PC-3 (cell line): ENCODE measurements at regions not wholly inside any gene's neighbourhood (a gene's known extent, or its start where the extent isn't known, plus 50 kb on each side); places are given as distances from the start of the nearest gene placed in this dataset.

ENCODE experiments used
- ATAC-seq: fragments of 200-7000 bp; cut with Tn5 transposase; 2 replicates; pipeline ENCODE4 v1.9.1; 2020; ENCODE audit warnings: mild to moderate bottlenecking, moderate library complexity
- BruUV-seq: library from RNA; stranded (reverse); fragments of 400-500 nt; replicated peaks from 2 replicates; lab custom pipeline; 2021; lab: Mats Ljungman, UMichigan
- CTCF ChIA-PET: fragments of 300-600 bp; sonication (Branson Sonifier 250); formaldehyde crosslinking; loops from one replicate; lab custom pipeline; 2022; ENCODE audit warnings: antibody characterized with exemption; lab: Charles Lee
- POLR2A ChIA-PET: fragments of 300-600 bp; sonication (Branson Sonifier 250); formaldehyde crosslinking; loops from one replicate; lab custom pipeline; 2022; ENCODE audit warnings: antibody characterized with exemption; ENCODE audit not compliant: unreplicated experiment; lab: Charles Lee
- DNase-seq: peaks from one replicate; pipeline ENCODE4 v3.0.0-alpha.2; 2015
- H2AFZ ChIP-seq: fragments of 300-600 bp; sonication (generic); 2 replicates; pipeline ENCODE4 v1.6.0; 2016; ENCODE audit warnings: antibody characterized with exemption, low read length
- H3F3A ChIP-seq: fragments of 300-600 bp; sonication (generic); one replicate; pipeline ENCODE4 v1.6.0; 2017; ENCODE audit warnings: antibody characterized with exemption, low read length, control low read depth, mild to moderate bottlenecking; ENCODE audit not compliant: unreplicated experiment
- H3K27ac ChIP-seq: fragments of 300-600 bp; sonication (generic); 2 replicates; pipeline ENCODE4 v1.5.1; 2016; ENCODE audit warnings: mild to moderate bottlenecking, low read length
- H3K27me3 ChIP-seq: fragments of 300-600 bp; sonication (generic); 2 replicates; pipeline ENCODE4 v1.6.1; 2016; ENCODE audit warnings: low read length, mixed read lengths
- H3K36me3 ChIP-seq: fragments of 300-600 bp; sonication (generic); 2 replicates; pipeline ENCODE4 v1.6.1; 2016; ENCODE audit warnings: low read depth, mixed run types, low read length, mixed read lengths
- H3K4me1 ChIP-seq: fragments of 300-600 bp; sonication (generic); 2 replicates; pipeline ENCODE4 v1.5.1; 2016; ENCODE audit warnings: low read length; ENCODE audit not compliant: insufficient read depth
- H3K4me2 ChIP-seq: fragments of 300-600 bp; sonication (generic); 2 replicates; pipeline ENCODE4 v1.6.0; 2016; ENCODE audit warnings: low read length
- H3K4me3 ChIP-seq: fragments of 300-600 bp; sonication (generic); 2 replicates; pipeline ENCODE4 v1.5.1; 2016; ENCODE audit warnings: mild to moderate bottlenecking, low read length, mixed read lengths
- H3K79me2 ChIP-seq: fragments of 300-600 bp; sonication (generic); 2 replicates; pipeline ENCODE4 v1.6.1; 2017; ENCODE audit warnings: low read length, mixed read lengths
- H3K9ac ChIP-seq: fragments of 300-600 bp; sonication (generic); 2 replicates; pipeline ENCODE4 v1.6.0; 2016; ENCODE audit warnings: mild to moderate bottlenecking, low read length
- H3K9me2 ChIP-seq: fragments of 300-600 bp; sonication (generic); replicated peaks from 2 replicates; pipeline ENCODE4 v1.6.1; 2016; ENCODE audit warnings: mixed run types, low read length, mixed read lengths
- H3K9me3 ChIP-seq: fragments of 300-600 bp; sonication (generic); 2 replicates; pipeline ENCODE4 v1.6.1; 2016; ENCODE audit warnings: low read length, mixed read lengths
- H4K20me1 ChIP-seq: fragments of 300-600 bp; sonication (generic); 2 replicates; pipeline ENCODE4 v1.6.1; 2016; ENCODE audit warnings: low read length, mixed read lengths
- CTCF ChIP-seq: fragments of 300-600 bp; sonication (generic); conservative IDR thresholded peaks from 2 replicates; pipeline ENCODE4 v1.5.1; 2017; ENCODE audit warnings: antibody characterized with exemption, low read depth, mild to moderate bottlenecking, low read length
- EZH2 ChIP-seq: fragments of 300-600 bp; sonication (generic); IDR thresholded peaks from one replicate; pipeline ENCODE4 v1.6.1; 2017; ENCODE audit warnings: antibody characterized with exemption, mild to moderate bottlenecking, low read length; ENCODE audit not compliant: unreplicated experiment
- EZH2phosphoT487 ChIP-seq: fragments of 300-600 bp; sonication (generic); IDR thresholded peaks from 2 replicates; pipeline ENCODE4 v1.6.1; 2018; ENCODE audit warnings: mild to moderate bottlenecking, antibody characterized with exemption, low read length, borderline replicate concordance
- intact Hi-C: fragments of 100-400 bp; cut with micrococcal nuclease; formaldehyde crosslinking; loops from 2 replicates; pipeline ENCODE4 v1.9.0; 2023

DNA sequence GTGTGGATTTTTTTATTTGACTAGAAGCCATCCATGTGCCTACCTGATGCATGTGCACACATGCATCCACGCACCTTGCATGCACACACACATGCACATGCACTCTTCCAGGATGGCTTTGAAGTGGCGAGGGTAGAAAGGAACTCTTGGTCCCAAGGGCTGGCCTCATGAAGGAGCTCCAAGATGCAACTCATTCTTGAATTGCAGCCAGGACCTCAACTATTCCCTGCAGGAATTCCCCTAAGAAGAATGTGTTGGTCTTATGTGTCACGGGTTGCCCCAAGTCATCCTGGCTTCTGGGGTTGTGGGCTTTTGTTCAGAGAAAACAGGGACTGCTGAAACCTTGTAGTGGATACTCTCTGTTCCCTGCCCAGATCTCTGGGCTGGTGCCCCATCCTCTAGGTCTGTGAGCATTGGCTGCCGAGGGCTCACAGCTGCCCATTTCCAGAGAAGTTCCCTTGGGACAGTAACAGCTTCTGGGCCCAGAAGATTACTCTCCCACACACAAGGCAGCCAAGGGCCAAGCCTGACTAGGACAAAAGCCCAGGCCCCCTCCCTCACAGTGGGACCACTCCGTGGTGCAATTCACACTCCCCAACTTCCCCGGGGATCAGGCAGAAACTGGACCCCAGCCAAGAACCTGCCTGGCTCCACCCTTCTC is 137.6 kb downstream of the COPS8 start:
- CTCF ChIA-PET: no interaction called here
- H3K9ac ChIP-seq: no peak overlapping the region

GRCh38 chr2:237227190-237227589 is 141.5 kb downstream of the COPS8 start:
- TF ChIP-seq EZH2phosphoT487 (no peak), EZH2 (no peak), CTCF (no peak)
- Histone ChIP-seq H3K4me2 (peak overlapping the region; percentile 27), H3K27me3 (no peaks in the 10 kb centered on the region), H4K20me1 (no peaks in the 10 kb centered on the region), H3K4me1 (peaks cover 33% of the 10 kb centered on the region), H3K4me3 (no peak overlapping the region), H3K27ac (peak overlapping the region; percentile 65), H3F3A (peaks cover 8% of the 10 kb centered on the region), H3K36me3 (no peaks in the 10 kb centered on the region), H3K9me3 (no peaks in the 10 kb centered on the region), H3K79me2 (no peaks in the 10 kb centered on the region), H3K9me2 (no peaks in the 10 kb centered on the region), H2AFZ (no peak overlapping the region), H3K9ac (no peak overlapping the region)
- ATAC-seq (peak; percentile 3; the same call in 1 of the 2 replicates), DNase-seq (no peak)
- BruUV-seq: no TSS peak
- CTCF ChIA-PET: interaction anchor here (0.6 to 0.8 kb wide), 4 partner anchors 30 to 62 kb away, joined by 3 to 10 read pairs (median 3); no protein-coding TSS in a partner anchor
- POLR2A ChIA-PET: no interaction called here
- intact Hi-C loops: loop anchor here (2.0 to 10.0 kb wide), 2 partner anchors 24 to 52 kb away; no protein-coding TSS in a partner anchor

More for the DNA sequence above, 137.6 kb downstream of the COPS8 start:
- Histone ChIP-seq H3K9me2 (no peaks in the 10 kb centered on the region), H3K9me3 (no peaks in the 10 kb centered on the region), H2AFZ (no peak overlapping the region), H3F3A (peaks cover 5% of the 10 kb centered on the region), H3K27ac (no peak overlapping the region; the same call in 1 of the 2 replicates), H3K4me1 (peaks cover 32% of the 10 kb centered on the region), H3K27me3 (no peaks in the 10 kb centered on the region), H3K4me2 (peak overlapping the region; percentile 26; the same call in 1 of the 2 replicates), H3K4me3 (no peak overlapping the region), H3K36me3 (no peaks in the 10 kb centered on the region), H3K79me2 (no peaks in the 10 kb centered on the region), H4K20me1 (no peaks in the 10 kb centered on the region)
- ATAC-seq (no peak), DNase-seq (peak; percentile 67)
- POLR2A ChIA-PET: no interaction called here
- BruUV-seq: no TSS peak
- intact Hi-C loops: loop anchor here (10.0 kb wide), 1 partner anchor 49 kb away; no protein-coding TSS in a partner anchor
- TF ChIP-seq EZH2: no peak
- no peak for TF ChIP-seq CTCF
- no peak for TF ChIP-seq EZH2phosphoT487
